HL-60 (cell line): ENCODE measurements at regions not wholly inside any gene's neighbourhood (a gene's known extent, or its start where the extent isn't known, plus 50 kb on each side); places are given as distances from the start of the nearest gene placed in this dataset.

Experiments
- DNase-seq, 2 experiments: peaks; one replicate each; pipeline ENCODE4 v3.0.0-alpha.2; 2010 to 2020; ENCODE audit warnings: low read depth in 1 of 2, low spot score in 1 of 2
- H3K27ac ChIP-seq: fragments of 250-450 bp; sonication (Bioruptor Pico); replicated peaks from 2 replicates; pipeline ENCODE4 v1.5.1; 2020; ENCODE audit warnings: mild to moderate bottlenecking, moderate library complexity
- H3K27me3 ChIP-seq: fragments of 250-450 bp; sonication (Bioruptor Pico); 2 replicates; pipeline ENCODE4 v1.5.1; 2021; ENCODE audit warnings: mild to moderate bottlenecking, moderate library complexity; ENCODE audit not compliant: insufficient read depth, poor library complexity, severe bottlenecking
- H3K4me3 ChIP-seq: replicated peaks from 2 replicates; pipeline ENCODE4 v1.5.1; 2011; ENCODE audit warnings: mild to moderate bottlenecking, control low read depth, low read length; ENCODE audit not compliant: insufficient read depth
- GABPA ChIP-seq: IDR thresholded peaks from 2 replicates; pipeline ENCODE4 v1.6.1; 2012; ENCODE audit warnings: low read depth
- POLR2AphosphoS5 ChIP-seq: IDR thresholded peaks from 2 replicates; pipeline ENCODE4 v1.6.1; 2012; ENCODE audit warnings: low read depth
- SPI1 ChIP-seq: IDR thresholded peaks from 2 replicates; pipeline ENCODE4 v1.6.1; 2012; ENCODE audit warnings: low read depth, mild to moderate bottlenecking, borderline replicate concordance
- TF ChIP-seq, protein P1 (sequence below): IDR thresholded peaks from one replicate; pipeline ENCODE4 v1.5.1; 2011; ENCODE audit warnings: low read length, control low read depth, inconsistent platforms; ENCODE audit not compliant: insufficient read depth
- TF ChIP-seq, protein P2 (sequence below): IDR thresholded peaks from 2 replicates; pipeline ENCODE4 v1.6.1; 2012; ENCODE audit warnings: low read depth; ENCODE audit not compliant: insufficient replicate concordance

DNA sequence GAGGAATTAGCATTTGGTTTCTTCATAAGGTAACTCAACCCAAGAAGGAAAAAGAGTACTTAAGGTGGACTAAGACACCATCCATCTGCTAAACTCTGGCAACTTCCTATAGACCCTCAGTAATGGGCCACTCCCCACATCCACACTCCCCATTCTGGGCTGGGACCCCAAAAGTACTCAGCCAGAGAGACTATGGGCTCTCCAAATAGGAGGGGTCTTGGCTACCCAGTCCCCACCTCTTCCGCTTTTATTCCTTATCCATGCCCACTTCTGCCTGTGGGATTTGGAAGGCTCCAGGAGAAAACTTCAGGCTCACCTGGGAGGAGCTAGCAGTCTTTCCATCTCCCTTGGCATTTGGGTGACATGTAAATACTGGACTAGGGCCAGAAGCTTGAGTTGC lies 164.5 kb upstream of the CCL2 start:
- TF ChIP-seq, protein P1, sequence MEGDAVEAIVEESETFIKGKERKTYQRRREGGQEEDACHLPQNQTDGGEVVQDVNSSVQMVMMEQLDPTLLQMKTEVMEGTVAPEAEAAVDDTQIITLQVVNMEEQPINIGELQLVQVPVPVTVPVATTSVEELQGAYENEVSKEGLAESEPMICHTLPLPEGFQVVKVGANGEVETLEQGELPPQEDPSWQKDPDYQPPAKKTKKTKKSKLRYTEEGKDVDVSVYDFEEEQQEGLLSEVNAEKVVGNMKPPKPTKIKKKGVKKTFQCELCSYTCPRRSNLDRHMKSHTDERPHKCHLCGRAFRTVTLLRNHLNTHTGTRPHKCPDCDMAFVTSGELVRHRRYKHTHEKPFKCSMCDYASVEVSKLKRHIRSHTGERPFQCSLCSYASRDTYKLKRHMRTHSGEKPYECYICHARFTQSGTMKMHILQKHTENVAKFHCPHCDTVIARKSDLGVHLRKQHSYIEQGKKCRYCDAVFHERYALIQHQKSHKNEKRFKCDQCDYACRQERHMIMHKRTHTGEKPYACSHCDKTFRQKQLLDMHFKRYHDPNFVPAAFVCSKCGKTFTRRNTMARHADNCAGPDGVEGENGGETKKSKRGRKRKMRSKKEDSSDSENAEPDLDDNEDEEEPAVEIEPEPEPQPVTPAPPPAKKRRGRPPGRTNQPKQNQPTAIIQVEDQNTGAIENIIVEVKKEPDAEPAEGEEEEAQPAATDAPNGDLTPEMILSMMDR: no peak
- TF ChIP-seq GABPA (no peak), POLR2AphosphoS5 (no peak), SPI1 (no peak)
- TF ChIP-seq, protein P2, sequence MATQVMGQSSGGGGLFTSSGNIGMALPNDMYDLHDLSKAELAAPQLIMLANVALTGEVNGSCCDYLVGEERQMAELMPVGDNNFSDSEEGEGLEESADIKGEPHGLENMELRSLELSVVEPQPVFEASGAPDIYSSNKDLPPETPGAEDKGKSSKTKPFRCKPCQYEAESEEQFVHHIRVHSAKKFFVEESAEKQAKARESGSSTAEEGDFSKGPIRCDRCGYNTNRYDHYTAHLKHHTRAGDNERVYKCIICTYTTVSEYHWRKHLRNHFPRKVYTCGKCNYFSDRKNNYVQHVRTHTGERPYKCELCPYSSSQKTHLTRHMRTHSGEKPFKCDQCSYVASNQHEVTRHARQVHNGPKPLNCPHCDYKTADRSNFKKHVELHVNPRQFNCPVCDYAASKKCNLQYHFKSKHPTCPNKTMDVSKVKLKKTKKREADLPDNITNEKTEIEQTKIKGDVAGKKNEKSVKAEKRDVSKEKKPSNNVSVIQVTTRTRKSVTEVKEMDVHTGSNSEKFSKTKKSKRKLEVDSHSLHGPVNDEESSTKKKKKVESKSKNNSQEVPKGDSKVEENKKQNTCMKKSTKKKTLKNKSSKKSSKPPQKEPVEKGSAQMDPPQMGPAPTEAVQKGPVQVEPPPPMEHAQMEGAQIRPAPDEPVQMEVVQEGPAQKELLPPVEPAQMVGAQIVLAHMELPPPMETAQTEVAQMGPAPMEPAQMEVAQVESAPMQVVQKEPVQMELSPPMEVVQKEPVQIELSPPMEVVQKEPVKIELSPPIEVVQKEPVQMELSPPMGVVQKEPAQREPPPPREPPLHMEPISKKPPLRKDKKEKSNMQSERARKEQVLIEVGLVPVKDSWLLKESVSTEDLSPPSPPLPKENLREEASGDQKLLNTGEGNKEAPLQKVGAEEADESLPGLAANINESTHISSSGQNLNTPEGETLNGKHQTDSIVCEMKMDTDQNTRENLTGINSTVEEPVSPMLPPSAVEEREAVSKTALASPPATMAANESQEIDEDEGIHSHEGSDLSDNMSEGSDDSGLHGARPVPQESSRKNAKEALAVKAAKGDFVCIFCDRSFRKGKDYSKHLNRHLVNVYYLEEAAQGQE: no peak
- H3K27me3 ChIP-seq: no peaks in the 10 kb centered on the region
- H3K4me3 ChIP-seq: no peak overlapping the region
- DNase-seq: no peak
- no peak overlapping the region for H3K27ac ChIP-seq

DNA sequence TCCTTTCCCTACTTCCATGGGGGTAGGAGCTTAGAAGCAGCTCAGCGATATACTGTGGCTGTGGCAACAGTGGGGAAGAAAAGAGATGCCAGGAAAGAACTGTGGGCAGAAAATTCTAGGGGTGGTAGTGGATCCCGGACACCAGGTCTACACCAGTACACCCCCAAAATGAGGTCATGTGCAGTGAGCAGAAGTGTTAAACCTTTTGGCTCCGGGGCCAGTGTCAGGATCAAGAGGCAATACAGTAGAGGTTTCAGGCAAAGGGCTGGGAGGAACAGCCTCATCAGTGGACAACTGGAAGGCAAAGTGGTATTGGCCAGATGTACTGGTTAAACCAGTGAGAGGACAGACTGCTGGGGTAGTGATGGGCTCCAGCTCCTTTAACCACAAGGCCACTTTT lies 163.1 kb upstream of the CCL2 start:
- Histone ChIP-seq H3K27ac (no peak overlapping the region), H3K4me3 (no peak overlapping the region), H3K27me3 (peaks cover 3% of the 10 kb centered on the region)
- DNase-seq: no peak
- TF ChIP-seq GABPA (no peak), SPI1 (no peak), POLR2AphosphoS5 (no peak)
- TF ChIP-seq, protein P2: no peak
- TF ChIP-seq, protein P1: no peak

DNA sequence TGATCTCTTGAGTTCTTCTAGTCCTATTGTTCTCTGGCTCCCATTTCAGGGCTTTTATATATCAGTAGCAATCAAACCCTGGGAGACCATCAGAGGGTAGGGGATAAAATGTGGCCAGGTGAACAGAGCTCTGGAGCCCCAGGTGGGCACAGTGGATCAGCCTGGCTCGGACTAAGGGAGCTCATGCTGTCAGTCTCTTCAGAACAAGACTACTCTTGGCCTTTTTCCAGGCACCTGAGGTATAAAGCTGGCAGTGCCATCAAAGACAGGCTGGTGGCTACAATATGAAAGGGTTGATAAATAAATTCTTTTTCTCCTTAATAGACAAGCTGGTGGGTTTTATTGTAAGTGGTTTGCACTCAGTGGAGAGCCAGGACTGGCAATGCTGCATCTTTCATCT lies 160.0 kb upstream of the CCL2 start:
- Histone ChIP-seq H3K4me3 (no peak overlapping the region), H3K27ac (no peak overlapping the region), H3K27me3 (peaks cover 3% of the 10 kb centered on the region)
- TF ChIP-seq GABPA: no peak
- TF ChIP-seq POLR2AphosphoS5: no peak
- no peak for TF ChIP-seq SPI1
- TF ChIP-seq, protein P2: no peak
- TF ChIP-seq, protein P1: no peak
- no peak for DNase-seq
